ENCODE measurements at regions not wholly inside any gene's neighbourhood (a gene's known extent, or its start where the extent isn't known, plus 50 kb on each side); places are given as distances from the start of the nearest gene placed in this dataset.

- no peak for TF ChIP-seq CTCF (IDR thresholded peaks at IDR 0.05)
- TF ChIP-seq POLR2A (IDR thresholded peaks at IDR 0.05) = no peak
- no peak overlapping the region for H3K4me3 ChIP-seq
- no peak for DNase-seq
- no peaks in the 10 kb centered on the region for H3K9me3 ChIP-seq
- H3K36me3 ChIP-seq = no peaks in the 10 kb centered on the region
- H3K27me3 ChIP-seq = no peaks in the 10 kb centered on the region
- no peak overlapping the region for H3K27ac ChIP-seq
- no peaks in the 10 kb centered on the region for H3K4me1 ChIP-seq
These were observed 866.9 kb upstream of the LRRTM1 start for GRCh38 chr2:81171447-81171846.

DNA sequence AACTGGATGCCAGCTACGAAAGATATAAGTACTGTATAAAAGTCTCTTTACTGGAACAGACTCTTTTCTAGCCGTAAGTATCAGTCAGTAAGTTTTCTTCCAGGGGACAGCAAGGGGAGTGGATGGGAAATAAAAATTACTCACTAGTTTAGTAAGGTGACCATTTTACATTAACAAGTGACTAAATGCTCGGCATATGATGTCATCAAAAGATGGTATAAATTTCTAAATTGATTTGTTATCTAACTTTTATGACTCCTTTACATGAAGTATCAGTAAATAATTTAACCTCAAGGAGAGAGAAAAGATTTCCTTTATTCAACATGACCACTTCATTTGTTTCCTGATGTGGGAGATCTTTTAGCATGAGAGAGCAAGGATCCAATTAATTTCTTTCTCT is 859.0 kb upstream of the LRRTM1 start:
- Histone ChIP-seq H3K4me3 (no peak overlapping the region), H3K27ac (no peak overlapping the region), H3K9me3 (no peaks in the 10 kb centered on the region), H3K4me1 (no peaks in the 10 kb centered on the region), H3K36me3 (no peaks in the 10 kb centered on the region), H3K27me3 (no peaks in the 10 kb centered on the region)
- DNase-seq = no peak
- no peak for TF ChIP-seq POLR2A (IDR thresholded peaks at IDR 0.05)
- no peak for TF ChIP-seq CTCF (IDR thresholded peaks at IDR 0.05)

- H3K4me3 ChIP-seq = no peak overlapping the region
- no peaks in the 10 kb centered on the region for H3K36me3 ChIP-seq
- H3K27ac ChIP-seq = no peak overlapping the region
- no peaks in the 10 kb centered on the region for H3K9me3 ChIP-seq
- no peaks in the 10 kb centered on the region for H3K27me3 ChIP-seq
- no peaks in the 10 kb centered on the region for H3K4me1 ChIP-seq
- DNase-seq = no peak
- TF ChIP-seq POLR2A (IDR thresholded peaks at IDR 0.05) = no peak
- no peak for TF ChIP-seq CTCF (IDR thresholded peaks at IDR 0.05)
These were observed 854.0 kb upstream of the LRRTM1 start for GRCh38 chr2:81158505-81158904.

DNA sequence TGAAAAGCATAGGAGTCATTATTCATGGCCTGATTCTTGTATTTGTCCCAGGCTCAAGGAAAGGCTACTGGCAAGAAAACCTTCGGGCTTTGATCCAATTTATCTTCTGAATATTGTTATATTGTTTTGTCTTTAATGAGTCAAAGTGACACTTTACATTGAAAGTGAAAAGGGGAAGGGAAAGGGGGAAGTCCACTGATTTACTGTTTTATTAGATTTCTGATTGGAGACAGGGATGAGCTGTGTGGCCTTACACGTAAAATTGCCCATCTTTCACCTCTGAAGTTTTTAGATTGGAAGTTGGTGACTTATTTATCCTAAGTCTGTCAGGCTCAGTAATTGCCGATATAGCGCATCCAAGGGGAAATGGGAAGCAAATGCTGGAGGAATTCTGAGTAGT is 843.8 kb upstream of the LRRTM1 start:
- H3K9me3 ChIP-seq = no peaks in the 10 kb centered on the region
- no peak overlapping the region for H3K4me3 ChIP-seq
- no peaks in the 10 kb centered on the region for H3K36me3 ChIP-seq
- no peak for TF ChIP-seq CTCF (IDR thresholded peaks at IDR 0.05)
- TF ChIP-seq POLR2A (IDR thresholded peaks at IDR 0.05) = no peak
- no peaks in the 10 kb centered on the region for H3K27me3 ChIP-seq
- no peak overlapping the region for H3K27ac ChIP-seq
- H3K4me1 ChIP-seq = no peaks in the 10 kb centered on the region
- DNase-seq = no peak

DNA sequence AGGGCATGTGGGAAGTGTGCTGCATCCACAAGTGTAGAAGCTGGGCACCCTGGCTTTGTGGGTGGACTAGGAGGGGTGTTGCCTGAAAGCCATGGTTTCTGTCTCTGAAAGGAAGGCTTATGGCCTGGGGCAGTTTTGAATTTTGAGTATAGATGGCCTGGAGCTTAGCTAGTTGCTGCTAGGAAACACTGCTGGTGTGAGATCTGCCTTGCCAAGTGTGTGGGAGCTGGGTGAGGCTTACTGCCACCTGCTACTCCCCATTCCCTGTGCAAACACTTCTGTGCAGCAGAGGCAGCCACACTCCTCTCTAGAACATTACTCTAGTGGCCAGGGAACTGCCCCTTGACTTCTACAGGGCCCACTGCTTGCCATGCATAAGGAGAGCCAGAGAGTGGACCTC is 831.7 kb upstream of the LRRTM1 start:
- Histone ChIP-seq H3K9me3 (peaks cover 0 to 7% (median 0%) of the 10 kb centered on the region in 4 donors), H3K4me1 (no peaks in the 10 kb centered on the region), H3K27me3 (no peaks in the 10 kb centered on the region), H3K4me3 (no peak overlapping the region), H3K27ac (no peak overlapping the region), H3K36me3 (no peaks in the 10 kb centered on the region)
- TF ChIP-seq CTCF (IDR thresholded peaks at IDR 0.05) = no peak
- TF ChIP-seq POLR2A (IDR thresholded peaks at IDR 0.05) = no peak
- DNase-seq = no peak

DNA sequence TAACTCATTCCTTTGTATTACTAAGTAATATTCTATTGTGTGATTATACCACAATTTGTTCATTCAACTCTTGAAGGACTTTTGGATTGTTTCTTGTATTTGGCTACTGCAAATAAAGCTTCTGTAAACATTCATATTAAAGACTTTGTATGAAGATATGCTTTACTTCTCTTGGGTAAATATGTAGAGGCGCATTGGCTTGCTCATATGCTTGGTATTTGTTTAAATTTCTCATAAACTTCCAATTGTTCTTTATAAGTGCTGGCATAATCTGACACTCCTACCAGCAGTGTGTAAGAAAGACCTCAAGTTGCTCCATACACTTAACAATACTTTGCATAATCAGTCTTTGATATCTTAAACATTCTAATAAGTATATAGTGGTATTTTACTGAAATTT is 792.8 kb upstream of the LRRTM1 start:
- no peak overlapping the region for H3K27ac ChIP-seq
- no peaks in the 10 kb centered on the region for H3K4me1 ChIP-seq
- no peaks in the 10 kb centered on the region for H3K9me3 ChIP-seq
- TF ChIP-seq CTCF (IDR thresholded peaks at IDR 0.05) (no peak), POLR2A (IDR thresholded peaks at IDR 0.05) (no peak)
- H3K36me3 ChIP-seq = no peaks in the 10 kb centered on the region
- no peaks in the 10 kb centered on the region for H3K27me3 ChIP-seq
- H3K4me3 ChIP-seq = no peak overlapping the region
- no peak for DNase-seq
